ENCODE measurements at regions not wholly inside any gene's neighbourhood (a gene's known extent, or its start where the extent isn't known, plus 50 kb on each side); places are given as distances from the start of the nearest gene placed in this dataset.

GRCh38 chr9:108213511-108213910 is 642.3 kb downstream of the ACTL7B start:
- TF ChIP-seq EZH2 (IDR thresholded peaks at IDR 0.05; ENCODE audit: low read length) (no peak), CTCF (optimal IDR thresholded peaks at IDR 0.05 in 1 of 3, IDR thresholded peaks at IDR 0.05 in 1 of 3, conservative IDR thresholded peaks at IDR 0.05 in 1 of 3; ENCODE audit: extremely low read depth in 1 of 3, insufficient read depth in 2 of 3, low read length in 3 of 3) (no peak)

Measured in keratinocyte (primary cell).